Tibial nerve (tissue), 3 donors: ENCODE measurements at regions not wholly inside any gene's neighbourhood (a gene's known extent, or its start where the extent isn't known, plus 50 kb on each side); places are given as distances from the start of the nearest gene placed in this dataset.

ENCODE experiments used
- CTCF ChIP-seq, 5 experiments: fragments of 200-600 bp in 3 of 5; fragments of 450-650 bp in 2 of 5; sonication (generic) in 3 of 5; IDR thresholded peaks; one replicate each; pipeline ENCODE4 v1.5.1; 2016 to 2019; ENCODE audit warnings: antibody characterized with exemption in 5 of 5, mild to moderate bottlenecking in 3 of 5, moderate library complexity in 2 of 5
- POLR2A ChIP-seq, 2 donors: fragments of 450-650 bp; IDR thresholded peaks; one replicate each; pipeline ENCODE4 v1.6.1; 2017; ENCODE audit warnings: antibody characterized with exemption in 2 of 2, mild to moderate bottlenecking in 2 of 2, moderate library complexity in 2 of 2

- no peak for TF ChIP-seq POLR2A (IDR thresholded peaks at IDR 0.05)
- no peak for TF ChIP-seq CTCF (IDR thresholded peaks at IDR 0.05)
Measured at GRCh38 chr18:28804512-28805202, 627.7 kb upstream of the CDH2 start.
